ENCODE measurements at regions not wholly inside any gene's neighbourhood (a gene's known extent, or its start where the extent isn't known, plus 50 kb on each side); places are given as distances from the start of the nearest gene placed in this dataset.
"Not testable (repeated sequence)": the region's sequence is repeated elsewhere in the genome, so short reads cannot be mapped to it uniquely, and the experiment has no call there.

DNA sequence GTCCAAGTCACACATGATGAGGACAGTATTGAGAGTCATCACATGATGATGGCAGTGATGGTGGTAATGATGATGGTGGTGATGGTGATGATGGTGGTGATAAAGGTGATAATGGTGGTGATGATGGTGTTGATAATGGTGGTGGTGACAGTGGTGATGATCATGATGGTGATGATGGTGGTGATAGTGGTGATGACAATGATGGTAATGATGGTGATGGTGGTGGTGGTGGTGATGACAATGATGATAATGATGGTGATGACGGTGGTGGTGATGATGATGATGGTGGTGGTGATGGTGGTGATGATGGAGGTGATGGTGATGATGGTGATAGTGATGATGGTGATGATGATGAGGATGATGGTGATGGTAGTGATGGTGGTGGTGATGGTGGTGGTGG lies 190.2 kb upstream of the ZNF469 start:
- no peak for DNase-seq
- Histone ChIP-seq H3K27ac (no peak overlapping the region), H3K9me3 (replicated peaks in 1 of 3) (no peaks in the 10 kb centered on the region), H3K36me3 (replicated peaks in 1 of 2) (no peaks in the 10 kb centered on the region), H3K27me3 (no peaks in the 10 kb centered on the region), H3K4me3 (no peak overlapping the region), H3K4me1 (replicated peaks in 1 of 2) (peaks cover 0 to 6% of the 10 kb centered on the region in 2 donors)
- WGBS, 4 donors, result 80 to 100% (median 97%) methylated on average over 1 of the region's 1 CpG
- intact Hi-C loops (cut with DNase I), result loop anchor here in 1 of 2 donors (5.0 kb wide), 1 partner anchor 190 kb away; the partner anchor contains the start of gene ZNF469
- TF ChIP-seq, protein P1, sequence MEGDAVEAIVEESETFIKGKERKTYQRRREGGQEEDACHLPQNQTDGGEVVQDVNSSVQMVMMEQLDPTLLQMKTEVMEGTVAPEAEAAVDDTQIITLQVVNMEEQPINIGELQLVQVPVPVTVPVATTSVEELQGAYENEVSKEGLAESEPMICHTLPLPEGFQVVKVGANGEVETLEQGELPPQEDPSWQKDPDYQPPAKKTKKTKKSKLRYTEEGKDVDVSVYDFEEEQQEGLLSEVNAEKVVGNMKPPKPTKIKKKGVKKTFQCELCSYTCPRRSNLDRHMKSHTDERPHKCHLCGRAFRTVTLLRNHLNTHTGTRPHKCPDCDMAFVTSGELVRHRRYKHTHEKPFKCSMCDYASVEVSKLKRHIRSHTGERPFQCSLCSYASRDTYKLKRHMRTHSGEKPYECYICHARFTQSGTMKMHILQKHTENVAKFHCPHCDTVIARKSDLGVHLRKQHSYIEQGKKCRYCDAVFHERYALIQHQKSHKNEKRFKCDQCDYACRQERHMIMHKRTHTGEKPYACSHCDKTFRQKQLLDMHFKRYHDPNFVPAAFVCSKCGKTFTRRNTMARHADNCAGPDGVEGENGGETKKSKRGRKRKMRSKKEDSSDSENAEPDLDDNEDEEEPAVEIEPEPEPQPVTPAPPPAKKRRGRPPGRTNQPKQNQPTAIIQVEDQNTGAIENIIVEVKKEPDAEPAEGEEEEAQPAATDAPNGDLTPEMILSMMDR (IDR thresholded peaks at IDR 0.05), result no peak
- TF ChIP-seq POLR2A (IDR thresholded peaks at IDR 0.05), result no peak

DNA sequence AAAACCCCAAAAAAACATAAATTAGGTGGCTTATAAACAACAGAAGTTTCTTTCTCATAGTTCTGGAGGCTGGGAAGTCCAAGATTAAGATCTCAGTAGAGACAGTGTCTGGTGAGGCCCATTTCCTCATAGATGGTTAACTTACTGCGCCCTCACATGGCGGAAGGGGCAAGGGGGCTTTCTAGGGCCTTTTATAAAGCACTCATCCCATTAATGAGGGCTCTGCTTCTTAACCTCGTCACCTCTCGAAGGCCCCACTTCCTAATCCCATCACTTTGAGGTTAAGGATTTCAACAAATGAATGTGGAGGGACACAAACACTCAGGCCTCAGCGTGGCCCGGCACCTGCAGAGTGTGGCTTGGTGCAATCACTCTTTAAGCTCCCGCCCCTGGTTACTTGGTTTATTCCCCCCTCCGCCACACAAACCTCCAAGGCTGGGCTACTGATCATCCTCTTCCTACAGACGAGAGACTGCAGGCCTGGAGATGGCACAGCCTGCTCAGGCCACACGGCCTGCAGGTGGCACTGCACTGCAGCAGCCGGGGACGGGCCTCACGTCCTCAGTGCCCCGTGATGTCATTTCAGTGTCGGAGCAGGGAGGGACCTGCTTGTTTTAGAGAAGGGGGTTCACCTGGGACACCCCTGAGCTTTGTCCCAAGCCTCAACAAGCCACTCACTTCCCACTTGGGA lies 188.9 kb upstream of the ZNF469 start:
- H3K36me3 ChIP-seq (replicated peaks in 1 of 2); H3K27me3 ChIP-seq; H3K9me3 ChIP-seq (replicated peaks in 1 of 3); H3K4me1 ChIP-seq (replicated peaks in 1 of 2); H3K4me3 ChIP-seq: not testable (repeated sequence)
- intact Hi-C loops (cut with DNase I), result loop anchor here in 1 of 2 donors (5.0 kb wide), 1 partner anchor 188 kb away; the partner anchor contains the start of gene ZNF469
- TF ChIP-seq, protein P1 (IDR thresholded peaks at IDR 0.05), result peak; percentile 40 to 89 (median 70)
- DNase-seq, result peak; percentile 63 to 88 (median 79)
- 29 to 67% (median 42%) methylated on average over 8 to 15 of the region's 15 CpGs for WGBS, 4 donors
- H3K27ac ChIP-seq, result peak overlapping the region in 2 of 5 donors; percentile 52 to 70

GRCh38 chr16:88194397-88195268 lies 188.1 kb upstream of the ZNF469 start:
- no peaks in the 10 kb centered on the region for H3K9me3 ChIP-seq (replicated peaks in 1 of 3)
- peaks cover 0 to 6% of the 10 kb centered on the region in 2 donors for H3K4me1 ChIP-seq (replicated peaks in 1 of 2)
- intact Hi-C loops (cut with DNase I), result loop anchor here in 1 of 2 donors (5.0 kb wide), 1 partner anchor 188 kb away; the partner anchor contains the start of gene ZNF469
- 62 to 70% (median 68%) methylated on average over 39 to 47 of the region's 47 CpGs for WGBS, 4 donors
- H3K27ac ChIP-seq, result peak overlapping the region in 2 of 5 donors; percentile 52 to 70
- peak; percentile 48 to 78 (median 66) for DNase-seq
- no peak overlapping the region for H3K4me3 ChIP-seq
- TF ChIP-seq, protein P1 (IDR thresholded peaks at IDR 0.05), result no peak
- TF ChIP-seq POLR2A (IDR thresholded peaks at IDR 0.05), result no peak
- no peaks in the 10 kb centered on the region for H3K27me3 ChIP-seq
- H3K36me3 ChIP-seq (replicated peaks in 1 of 2), result no peaks in the 10 kb centered on the region

- no peaks in the 10 kb centered on the region for H3K9me3 ChIP-seq (replicated peaks in 1 of 3)
- no peak overlapping the region for H3K4me3 ChIP-seq
- 81 to 93% (median 84%) methylated on average over 10 of the region's 10 CpGs for WGBS, 4 donors
- no peaks in the 10 kb centered on the region for H3K27me3 ChIP-seq
- no peaks in the 10 kb centered on the region for H3K36me3 ChIP-seq (replicated peaks in 1 of 2)
- DNase-seq, result no peak
- H3K27ac ChIP-seq, result no peak overlapping the region
- peaks cover 0 to 6% of the 10 kb centered on the region in 2 donors for H3K4me1 ChIP-seq (replicated peaks in 1 of 2)
- TF ChIP-seq, protein P1 (IDR thresholded peaks at IDR 0.05), result no peak
- TF ChIP-seq POLR2A (IDR thresholded peaks at IDR 0.05), result no peak
- intact Hi-C loops (cut with DNase I), result no loop called here
Measured at GRCh38 chr16:88195269-88195705, 187.5 kb upstream of the ZNF469 start.

All from adrenal gland (tissue), 9 donors.